ENCODE measurements at regions not wholly inside any gene's neighbourhood (a gene's known extent, or its start where the extent isn't known, plus 50 kb on each side); places are given as distances from the start of the nearest gene placed in this dataset.

GRCh38 chr4:130563185-130563888, 1467.4 kb downstream of the C4orf33 start:
- POLR2A ChIA-PET = no interaction called here
- Histone ChIP-seq H3K27me3 (replicated peaks; ENCODE audit: control insufficient read depth, insufficient read depth, low read length) (no peaks in the 10 kb centered on the region), H3K4me1 (peaks cover 13% of the 10 kb centered on the region), H3K4me3 (ENCODE audit: low read depth, low read length) (no peak overlapping the region), H3K36me3 (ENCODE audit: control insufficient read depth, insufficient read depth, low read length) (no peaks in the 10 kb centered on the region), H3K9me3 (no peaks in the 10 kb centered on the region)
- no peaks in the 10 kb centered on the region for H3K9me3 Mint-ChIP-seq (ENCODE audit: unreplicated experiment)
- H3K36me3 Mint-ChIP-seq (ENCODE audit: insufficient read depth, unreplicated experiment) = no peaks in the 10 kb centered on the region
- DNase-seq = peak; percentile 51 to 54
- peak overlapping the region; percentile 57 for H3K4me3 Mint-ChIP-seq (ENCODE audit: unreplicated experiment)
- BruUV-seq (replicated peaks) = no TSS peak
- CTCF ChIA-PET = interaction anchor here (1.2 kb wide), 1 partner anchor 245 kb away, joined by 8 read pairs; no protein-coding TSS in a partner anchor
- peaks cover 2% of the 10 kb centered on the region for H3K27me3 Mint-ChIP-seq (ENCODE audit: insufficient read depth, unreplicated experiment)
- H3K4me1 Mint-ChIP-seq (ENCODE audit: low read depth, unreplicated experiment) = peaks cover 19% of the 10 kb centered on the region
- peak; percentile 49 to 64 for TF ChIP-seq CTCF (IDR thresholded peaks at IDR 0.05; ENCODE audit: insufficient read depth in 1 of 2, low read depth in 1 of 2, low read length in 1 of 2, severe bottlenecking in 1 of 2, unreplicated experiment in 1 of 2)
- intact Hi-C loops (cut with micrococcal nuclease; ENCODE audit: unreplicated experiment) = loop anchor here (1.0 to 10.0 kb wide), 3 partner anchors 121 to 245 kb away; no protein-coding TSS in a partner anchor
- no peak overlapping the region for H3K27ac Mint-ChIP-seq (ENCODE audit: unreplicated experiment)

GRCh38 chr4:130563889-130564418, 1468.0 kb downstream of the C4orf33 start:
- peaks cover 13% of the 10 kb centered on the region for H3K4me1 ChIP-seq
- ChIA-PET CTCF (interaction anchor here (1.2 kb wide), 1 partner anchor 245 kb away, joined by 8 read pairs; no protein-coding TSS in a partner anchor), POLR2A (no interaction called here)
- Mint-ChIP-seq H3K4me1 (ENCODE audit: low read depth, unreplicated experiment) (peaks cover 19% of the 10 kb centered on the region), H3K27me3 (ENCODE audit: insufficient read depth, unreplicated experiment) (peaks cover 2% of the 10 kb centered on the region), H3K27ac (ENCODE audit: unreplicated experiment) (no peak overlapping the region), H3K36me3 (ENCODE audit: insufficient read depth, unreplicated experiment) (no peaks in the 10 kb centered on the region), H3K9me3 (ENCODE audit: unreplicated experiment) (no peaks in the 10 kb centered on the region), H3K4me3 (ENCODE audit: unreplicated experiment) (peak overlapping the region; percentile 57)
- BruUV-seq (replicated peaks) = no TSS peak
- no peak for TF ChIP-seq CTCF (IDR thresholded peaks at IDR 0.05; ENCODE audit: insufficient read depth in 1 of 2, low read depth in 1 of 2, low read length in 1 of 2, severe bottlenecking in 1 of 2, unreplicated experiment in 1 of 2)
- DNase-seq = no peak
- no peaks in the 10 kb centered on the region for H3K27me3 ChIP-seq (replicated peaks; ENCODE audit: control insufficient read depth, insufficient read depth, low read length)
- no peak overlapping the region for H3K4me3 ChIP-seq (ENCODE audit: low read depth, low read length)
- no peaks in the 10 kb centered on the region for H3K9me3 ChIP-seq
- no peaks in the 10 kb centered on the region for H3K36me3 ChIP-seq (ENCODE audit: control insufficient read depth, insufficient read depth, low read length)
- intact Hi-C loops (cut with micrococcal nuclease; ENCODE audit: unreplicated experiment) = loop anchor here (1.0 to 10.0 kb wide), 3 partner anchors 121 to 244 kb away; no protein-coding TSS in a partner anchor

DNA sequence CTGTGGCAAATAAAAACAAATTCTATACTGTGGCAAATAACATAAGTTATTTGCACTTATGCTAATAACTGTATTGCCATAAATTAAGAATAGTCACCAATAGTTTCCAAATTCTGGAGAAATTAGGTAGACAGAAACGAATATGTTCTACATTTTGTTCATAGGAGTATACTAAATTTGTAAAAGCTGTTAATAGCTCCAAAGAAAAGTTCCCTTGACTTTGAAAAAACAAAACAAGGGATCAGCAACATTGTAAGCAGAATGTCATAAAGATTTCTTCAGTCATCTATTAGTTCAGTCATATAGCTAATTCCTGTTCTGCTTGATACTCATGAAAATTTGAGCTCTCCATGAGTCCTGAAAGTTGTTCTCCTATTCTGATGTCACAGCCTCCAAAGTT, 1472.8 kb downstream of the C4orf33 start:
- H3K4me3 ChIP-seq (ENCODE audit: low read depth, low read length) = no peak overlapping the region
- H3K4me1 Mint-ChIP-seq (ENCODE audit: low read depth, unreplicated experiment) = peaks cover 13% of the 10 kb centered on the region
- CTCF ChIA-PET = no interaction called here

More for the DNA sequence above, 1472.8 kb downstream of the C4orf33 start:
- H3K4me1 ChIP-seq = peaks cover 13% of the 10 kb centered on the region
- no peak for TF ChIP-seq CTCF (IDR thresholded peaks at IDR 0.05; ENCODE audit: insufficient read depth in 1 of 2, low read depth in 1 of 2, low read length in 1 of 2, severe bottlenecking in 1 of 2, unreplicated experiment in 1 of 2)
- no peaks in the 10 kb centered on the region for H3K36me3 ChIP-seq (ENCODE audit: control insufficient read depth, insufficient read depth, low read length)
- intact Hi-C loops (cut with micrococcal nuclease; ENCODE audit: unreplicated experiment) = loop anchor here (10.0 kb wide), 2 partner anchors 116 to 176 kb away; no protein-coding TSS in a partner anchor
- H3K27ac Mint-ChIP-seq (ENCODE audit: unreplicated experiment) = no peak overlapping the region
- no peaks in the 10 kb centered on the region for H3K9me3 Mint-ChIP-seq (ENCODE audit: unreplicated experiment)
- H3K4me3 Mint-ChIP-seq (ENCODE audit: unreplicated experiment) = no peak overlapping the region
- no peaks in the 10 kb centered on the region for H3K27me3 ChIP-seq (replicated peaks; ENCODE audit: control insufficient read depth, insufficient read depth, low read length)
- H3K9me3 ChIP-seq = no peaks in the 10 kb centered on the region
- POLR2A ChIA-PET = no interaction called here
- BruUV-seq (replicated peaks) = no TSS peak
- no peaks in the 10 kb centered on the region for H3K27me3 Mint-ChIP-seq (ENCODE audit: insufficient read depth, unreplicated experiment)
- H3K36me3 Mint-ChIP-seq (ENCODE audit: insufficient read depth, unreplicated experiment) = no peaks in the 10 kb centered on the region
- DNase-seq = no peak

All from Caco-2 (cell line).